ENCODE measurements at regions not wholly inside any gene's neighbourhood (a gene's known extent, or its start where the extent isn't known, plus 50 kb on each side); places are given as distances from the start of the nearest gene placed in this dataset.

GRCh38 chr1:116232989-116233514 is 121.9 kb downstream of the MAB21L3 start:
- no peak for DNase-seq

GRCh38 chr1:116234429-116234828 is 123.2 kb downstream of the MAB21L3 start:
- DNase-seq: no peak

GRCh38 chr1:116239916-116240315 is 128.7 kb downstream of the MAB21L3 start:
- DNase-seq: no peak

- DNase-seq: no peak
Observed at GRCh38 chr1:116242741-116243140, 130.3 kb upstream of the ATP1A1 start.

GRCh38 chr1:116243333-116244054 is 129.6 kb upstream of the ATP1A1 start:
- no peak for DNase-seq

GRCh38 chr1:116246174-116246573 is 126.9 kb upstream of the ATP1A1 start:
- no peak for DNase-seq

GRCh38 chr1:116252271-116252670 is 120.8 kb upstream of the ATP1A1 start:
- DNase-seq: no peak

- DNase-seq: no peak
Observed at GRCh38 chr1:116252785-116253184, 120.3 kb upstream of the ATP1A1 start.

- no peak for DNase-seq
Observed at GRCh38 chr1:116253566-116254382, 119.3 kb upstream of the ATP1A1 start.

GRCh38 chr1:116254776-116255175 is 118.3 kb upstream of the ATP1A1 start:
- no peak for DNase-seq

GRCh38 chr1:116255486-116256285 is 117.4 kb upstream of the ATP1A1 start:
- no peak for DNase-seq

- DNase-seq: no peak
Observed at GRCh38 chr1:116256286-116256649, 116.8 kb upstream of the ATP1A1 start.

GRCh38 chr1:116256875-116257274 is 116.2 kb upstream of the ATP1A1 start:
- DNase-seq: no peak

- DNase-seq: peak in 1 of 2 donors; percentile 8
Observed at GRCh38 chr1:116257341-116257767, 115.7 kb upstream of the ATP1A1 start.

GRCh38 chr1:116257836-116258235 is 115.2 kb upstream of the ATP1A1 start:
- DNase-seq: no peak

- no peak for DNase-seq
Observed at GRCh38 chr1:116258668-116259419, 114.2 kb upstream of the ATP1A1 start.

- DNase-seq: no peak
Observed at GRCh38 chr1:116259663-116260062, 113.4 kb upstream of the ATP1A1 start.

GRCh38 chr1:116260115-116260514 is 112.9 kb upstream of the ATP1A1 start:
- DNase-seq: no peak

- DNase-seq: no peak
Observed at GRCh38 chr1:116260621-116261020, 112.4 kb upstream of the ATP1A1 start.

- no peak for DNase-seq
Observed at GRCh38 chr1:116261227-116261626, 111.8 kb upstream of the ATP1A1 start.

- DNase-seq: no peak
Observed at GRCh38 chr1:116262207-116262994, 110.6 kb upstream of the ATP1A1 start.

GRCh38 chr1:116262995-116263385 is 110.1 kb upstream of the ATP1A1 start:
- DNase-seq: no peak
